ENCODE measurements at regions not wholly inside any gene's neighbourhood (a gene's known extent, or its start where the extent isn't known, plus 50 kb on each side); places are given as distances from the start of the nearest gene placed in this dataset.

- TF ChIP-seq GATA3 (IDR thresholded peaks at IDR 0.05; ENCODE audit: low read depth, low read length) (no peak), GATA2 (IDR thresholded peaks at IDR 0.05; ENCODE audit: low read depth, low read length) (no peak)
Observed at GRCh38 chr4:34615315-34615714, 1629.0 kb downstream of the ARAP2 start.

- no peak for TF ChIP-seq GATA3 (IDR thresholded peaks at IDR 0.05; ENCODE audit: low read depth, low read length)
- TF ChIP-seq GATA2 (IDR thresholded peaks at IDR 0.05; ENCODE audit: low read depth, low read length), result no peak
Observed at GRCh38 chr4:34619531-34620162, 1624.7 kb downstream of the ARAP2 start.

DNA sequence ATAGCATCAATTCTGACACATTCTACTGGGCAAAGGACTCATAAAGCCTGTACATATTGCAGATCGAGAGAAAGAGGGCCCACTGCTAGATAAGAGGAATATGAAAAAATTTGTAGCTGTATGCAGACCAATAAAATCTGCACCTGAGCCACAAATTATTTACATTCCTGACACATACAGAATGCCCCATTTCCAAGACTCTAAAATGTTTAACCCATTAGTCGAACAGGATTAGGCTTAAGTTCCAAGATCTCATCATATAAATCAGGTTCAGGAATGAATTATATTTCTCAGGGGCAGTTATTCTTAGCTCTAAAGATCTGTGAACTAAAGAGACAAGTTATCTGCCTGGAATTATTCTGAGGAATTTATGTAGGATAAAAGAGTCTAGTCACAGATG lies 1615.8 kb downstream of the ARAP2 start:
- no peak for TF ChIP-seq GATA3 (IDR thresholded peaks at IDR 0.05; ENCODE audit: low read depth, low read length)
- no peak for TF ChIP-seq GATA2 (IDR thresholded peaks at IDR 0.05; ENCODE audit: low read depth, low read length)

GRCh38 chr4:34629451-34629850 lies 1614.9 kb downstream of the ARAP2 start:
- TF ChIP-seq GATA2 (IDR thresholded peaks at IDR 0.05; ENCODE audit: low read depth, low read length) (no peak), GATA3 (IDR thresholded peaks at IDR 0.05; ENCODE audit: low read depth, low read length) (no peak)

DNA sequence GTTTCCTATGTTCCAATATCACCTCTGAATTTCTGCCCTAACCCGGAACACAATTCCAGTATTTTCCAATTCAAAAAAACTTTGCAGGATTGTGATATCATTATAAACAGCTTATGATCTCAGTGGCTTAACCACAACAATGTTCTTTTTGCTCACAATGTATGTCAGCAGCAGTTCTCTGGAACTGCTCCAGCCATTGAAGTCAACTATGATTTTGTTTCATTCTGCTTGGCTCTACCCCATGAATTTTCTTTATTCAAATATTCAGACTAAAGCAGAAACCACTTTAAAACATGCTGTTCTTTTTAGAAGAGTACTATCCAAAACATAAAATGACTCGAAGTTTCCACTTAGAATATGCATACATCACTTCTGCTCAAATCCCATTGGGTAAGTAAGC lies 1611.1 kb downstream of the ARAP2 start:
- TF ChIP-seq GATA2 (IDR thresholded peaks at IDR 0.05; ENCODE audit: low read depth, low read length), result no peak
- no peak for TF ChIP-seq GATA3 (IDR thresholded peaks at IDR 0.05; ENCODE audit: low read depth, low read length)

GRCh38 chr4:34636623-34637022 lies 1607.7 kb downstream of the ARAP2 start:
- TF ChIP-seq GATA2 (IDR thresholded peaks at IDR 0.05; ENCODE audit: low read depth, low read length) (no peak), GATA3 (IDR thresholded peaks at IDR 0.05; ENCODE audit: low read depth, low read length) (no peak)

DNA sequence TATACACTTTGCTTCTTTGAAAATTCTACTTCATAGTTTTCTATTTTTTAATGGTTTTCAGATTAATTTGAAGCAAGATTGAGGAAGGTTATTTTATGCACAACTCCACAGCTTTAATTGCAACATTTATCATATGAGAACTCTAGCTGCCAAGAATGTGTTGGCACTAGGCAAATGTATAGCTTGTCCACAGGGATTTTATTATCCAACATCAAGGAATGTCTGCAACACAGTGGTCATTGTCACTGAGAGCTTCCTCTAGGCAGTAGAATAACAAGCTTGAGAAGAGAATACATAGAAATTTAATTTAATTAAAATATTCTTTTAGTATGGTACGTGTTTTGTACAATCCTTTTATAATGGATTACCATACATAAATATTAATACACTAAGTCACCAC lies 1600.8 kb downstream of the ARAP2 start:
- no peak for TF ChIP-seq GATA2 (IDR thresholded peaks at IDR 0.05; ENCODE audit: low read depth, low read length)
- TF ChIP-seq GATA3 (IDR thresholded peaks at IDR 0.05; ENCODE audit: low read depth, low read length), result no peak

DNA sequence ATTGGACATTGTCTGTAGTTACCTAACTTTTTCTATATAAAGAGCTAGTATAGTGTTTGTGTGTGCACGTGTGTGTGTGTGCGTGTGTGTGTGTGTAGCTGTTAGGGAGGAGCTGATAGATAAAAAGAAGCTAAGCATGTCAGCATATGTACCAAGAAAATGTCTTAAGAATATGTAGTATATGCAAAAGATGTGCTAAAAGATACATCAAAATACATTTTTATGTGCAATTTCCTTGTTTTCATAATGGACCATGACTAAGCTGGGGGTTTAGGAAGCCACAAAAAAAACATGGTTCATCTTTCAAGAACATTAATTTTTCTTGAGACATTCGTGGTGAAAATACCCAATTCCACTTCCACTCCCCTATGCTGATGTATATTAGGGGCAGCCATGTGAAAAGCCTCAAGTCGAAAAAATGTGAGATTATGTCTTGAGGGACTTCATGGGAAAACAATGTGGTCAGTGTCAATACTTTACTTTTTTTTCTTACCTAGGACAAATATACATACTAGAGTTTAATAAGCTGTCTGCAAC lies 1599.7 kb downstream of the ARAP2 start:
- TF ChIP-seq GATA3 (IDR thresholded peaks at IDR 0.05; ENCODE audit: low read depth, low read length), result no peak
- no peak for TF ChIP-seq GATA2 (IDR thresholded peaks at IDR 0.05; ENCODE audit: low read depth, low read length)

GRCh38 chr4:34649716-34650115 lies 1594.6 kb downstream of the ARAP2 start:
- TF ChIP-seq GATA3 (IDR thresholded peaks at IDR 0.05; ENCODE audit: low read depth, low read length) (no peak), GATA2 (IDR thresholded peaks at IDR 0.05; ENCODE audit: low read depth, low read length) (no peak)

DNA sequence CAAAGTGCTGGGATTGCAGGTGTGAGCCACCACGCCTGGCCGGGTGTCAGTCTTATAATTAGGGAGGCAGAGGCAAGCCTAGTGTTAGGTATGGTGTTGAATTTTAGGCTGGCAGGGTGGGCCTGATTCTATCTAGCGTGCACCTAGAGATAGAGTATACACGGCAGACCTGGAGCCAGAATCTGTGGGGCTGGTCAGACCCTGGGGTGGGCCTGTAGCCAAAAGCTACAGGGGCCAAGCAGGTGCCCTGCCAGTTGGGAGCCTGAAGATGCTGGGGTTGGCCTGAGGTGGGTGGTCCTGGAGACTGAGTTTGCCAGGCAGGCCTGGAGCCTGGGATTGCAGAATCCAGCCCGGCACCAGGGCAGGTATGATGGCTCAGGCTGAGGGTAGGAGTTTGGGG lies 1580.3 kb downstream of the ARAP2 start:
- TF ChIP-seq GATA2 (IDR thresholded peaks at IDR 0.05; ENCODE audit: low read depth, low read length) (no peak), GATA3 (IDR thresholded peaks at IDR 0.05; ENCODE audit: low read depth, low read length) (no peak)

- TF ChIP-seq GATA3 (IDR thresholded peaks at IDR 0.05; ENCODE audit: low read depth, low read length) (no peak), GATA2 (IDR thresholded peaks at IDR 0.05; ENCODE audit: low read depth, low read length) (no peak)
Observed at GRCh38 chr4:34676400-34676799, 1567.9 kb downstream of the ARAP2 start.

GRCh38 chr4:34678431-34678830 lies 1565.9 kb downstream of the ARAP2 start:
- TF ChIP-seq GATA3 (IDR thresholded peaks at IDR 0.05; ENCODE audit: low read depth, low read length) (no peak), GATA2 (IDR thresholded peaks at IDR 0.05; ENCODE audit: low read depth, low read length) (no peak)

DNA sequence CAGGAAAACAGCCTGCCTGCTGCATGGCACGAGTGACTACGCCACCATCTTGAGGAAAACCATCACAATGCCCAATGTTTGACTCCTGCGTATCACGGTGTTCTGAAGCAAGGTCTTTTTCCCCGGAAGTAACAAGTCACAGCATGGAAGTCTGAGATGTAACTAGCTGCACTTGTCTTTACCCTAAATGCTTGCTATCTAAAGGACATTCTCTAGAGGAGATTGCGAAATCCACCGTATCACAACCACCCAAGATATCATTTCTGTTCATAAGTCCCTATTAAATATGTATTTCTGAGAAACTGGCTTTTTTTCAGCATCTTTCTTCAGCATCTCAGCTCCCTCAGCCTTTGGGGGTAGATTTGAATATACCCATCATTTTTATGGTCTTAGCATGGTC lies 1565.1 kb downstream of the ARAP2 start:
- no peak for TF ChIP-seq GATA2 (IDR thresholded peaks at IDR 0.05; ENCODE audit: low read depth, low read length)
- TF ChIP-seq GATA3 (IDR thresholded peaks at IDR 0.05; ENCODE audit: low read depth, low read length), result no peak

DNA sequence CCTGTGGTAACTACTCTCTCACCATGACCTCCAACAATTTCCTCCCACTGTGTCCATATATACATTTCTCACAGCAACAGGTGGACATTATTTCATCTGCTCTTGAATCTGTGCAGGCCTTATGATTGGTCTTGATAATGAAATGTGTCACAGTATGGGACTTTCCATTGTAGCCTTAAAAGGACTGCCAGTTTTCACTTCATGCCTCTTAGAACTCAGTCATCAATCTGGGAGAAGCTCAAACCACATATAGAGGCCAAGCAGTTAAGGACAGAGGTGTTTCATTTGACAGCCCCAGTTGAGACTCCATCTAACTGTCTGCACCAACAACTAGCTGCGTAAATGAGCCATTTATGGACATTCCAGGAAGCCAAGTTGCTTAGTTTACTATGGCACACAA lies 1534.8 kb downstream of the ARAP2 start:
- TF ChIP-seq GATA2 (IDR thresholded peaks at IDR 0.05; ENCODE audit: low read depth, low read length) (no peak), GATA3 (IDR thresholded peaks at IDR 0.05; ENCODE audit: low read depth, low read length) (no peak)

GRCh38 chr4:34718576-34719245 lies 1525.6 kb downstream of the ARAP2 start:
- TF ChIP-seq GATA3 (IDR thresholded peaks at IDR 0.05; ENCODE audit: low read depth, low read length) (no peak), GATA2 (IDR thresholded peaks at IDR 0.05; ENCODE audit: low read depth, low read length) (no peak)

Data from SH-SY5Y (cell line).